ENCODE measurements at regions not wholly inside any gene's neighbourhood (a gene's known extent, or its start where the extent isn't known, plus 50 kb on each side); places are given as distances from the start of the nearest gene placed in this dataset.

GRCh38 chr15:31442226-31442625 is 115.6 kb downstream of the KLF13 start:
- no peak for TF ChIP-seq POLR2A (IDR thresholded peaks at IDR 0.05; ENCODE audit: low read depth, low read length)
- no peak for TF ChIP-seq CTCF (IDR thresholded peaks at IDR 0.05; ENCODE audit: extremely low read depth in 1 of 2, insufficient read depth in 1 of 2, low read depth in 1 of 2, low read length in 2 of 2)
- no peak for TF ChIP-seq MAX (IDR thresholded peaks at IDR 0.05; ENCODE audit: insufficient read depth, insufficient read length)
- TF ChIP-seq POLR2AphosphoS5 (IDR thresholded peaks at IDR 0.05; ENCODE audit: insufficient read depth, low read depth, low read length), result no peak
- TF ChIP-seq MYC (IDR thresholded peaks at IDR 0.05; ENCODE audit: low read depth, low read length), result no peak
- no peak for TF ChIP-seq FOS (IDR thresholded peaks at IDR 0.05; ENCODE audit: borderline replicate concordance, insufficient read depth, low read length)
- no peak for TF ChIP-seq JUN (IDR thresholded peaks at IDR 0.05; ENCODE audit: borderline replicate concordance, insufficient read depth, insufficient read length, low read depth)

Measured in endothelial cell of umbilical vein (primary cell).